SU-DHL-6 (cell line): ENCODE measurements at regions not wholly inside any gene's neighbourhood (a gene's known extent, or its start where the extent isn't known, plus 50 kb on each side); places are given as distances from the start of the nearest gene placed in this dataset.

ENCODE experiments used
- H2AFZ ChIP-seq: fragments of 200-600 bp; sonication (generic); 2 replicates; pipeline ENCODE4 v1.6.1; 2014; ENCODE audit warnings: low read depth, mild to moderate bottlenecking, moderate library complexity, mixed read lengths, antibody characterized with exemption, low read length; ENCODE audit not compliant: severe bottlenecking
- H3F3A ChIP-seq: fragments of 200-600 bp; shearing (Covaris generic); 2 replicates; pipeline ENCODE4 v1.6.0; 2016; ENCODE audit warnings: antibody characterized with exemption, mild to moderate bottlenecking; ENCODE audit not compliant: insufficient read depth
- H3K27ac ChIP-seq: fragments of 200-600 bp; sonication (generic); 2 replicates; pipeline ENCODE4 v1.5.1; 2016; ENCODE audit warnings: low read depth, mild to moderate bottlenecking, low read length, moderate library complexity, mixed read lengths
- H3K27me3 ChIP-seq: fragments of 200-600 bp; sonication (generic), shearing (Covaris generic); 2 replicates; pipeline ENCODE4 v1.6.0; 2014; ENCODE audit warnings: mild to moderate bottlenecking, low read length
- H3K36me3 ChIP-seq: fragments of 200-600 bp; sonication (generic); 2 replicates; pipeline ENCODE4 v1.6.1; 2014; ENCODE audit warnings: mild to moderate bottlenecking, low read length, mixed read lengths
- H3K4me2 ChIP-seq: fragments of 300-600, 200-600 bp; shearing (Covaris generic), sonication (generic); 2 replicates; pipeline ENCODE4 v1.6.0; 2014; ENCODE audit warnings: low read length, low read depth, mild to moderate bottlenecking; ENCODE audit not compliant: poor library complexity, severe bottlenecking
- H3K4me3 ChIP-seq: fragments of 200-600 bp; sonication (generic); 2 replicates; pipeline ENCODE4 v1.5.1; 2014; ENCODE audit warnings: antibody characterized with exemption, low read length, mild to moderate bottlenecking, mixed read lengths; ENCODE audit not compliant: insufficient read depth, poor library complexity, severe bottlenecking
- H3K79me2 ChIP-seq: fragments of 200-600 bp; sonication (generic); 2 replicates; pipeline ENCODE4 v1.6.1; 2014; ENCODE audit warnings: mild to moderate bottlenecking, low read length, moderate library complexity; ENCODE audit not compliant: insufficient read depth
- H3K9ac ChIP-seq: fragments of 200-600 bp; sonication (generic); 2 replicates; pipeline ENCODE4 v1.7.0; 2014; ENCODE audit warnings: mild to moderate bottlenecking, low read length
- H3K9me2 ChIP-seq: fragments of 200-600 bp; sonication (generic); replicated peaks from 2 replicates; pipeline ENCODE4 v1.6.1; 2014; ENCODE audit warnings: low read length; ENCODE audit not compliant: insufficient read depth
- H3K9me3 ChIP-seq: fragments of 200-600 bp; sonication (generic); 2 replicates; pipeline ENCODE4 v1.6.1; 2014; ENCODE audit warnings: low read length, mixed read lengths; ENCODE audit not compliant: insufficient read depth
- H4K20me1 ChIP-seq: fragments of 200-600 bp; sonication (generic); 2 replicates; pipeline ENCODE4 v1.6.1; 2014; ENCODE audit warnings: low read depth, mild to moderate bottlenecking, antibody characterized with exemption, low read length, moderate library complexity, mixed read lengths
- EZH2phosphoT487 ChIP-seq: fragments of 200-600 bp; sonication (generic), shearing (Covaris generic); conservative IDR thresholded peaks from 2 replicates; pipeline ENCODE4 v1.6.1; 2018; ENCODE audit warnings: mild to moderate bottlenecking, antibody characterized with exemption, low read length, moderate library complexity, mixed read lengths
- TF ChIP-seq, protein P1 (sequence below): fragments of 200-600 bp; sonication (generic); IDR thresholded peaks from one replicate; pipeline ENCODE4 v1.5.1; 2017; ENCODE audit warnings: antibody characterized with exemption, mild to moderate bottlenecking, low read length, moderate library complexity; ENCODE audit not compliant: insufficient read depth, poor library complexity, severe bottlenecking

DNA sequence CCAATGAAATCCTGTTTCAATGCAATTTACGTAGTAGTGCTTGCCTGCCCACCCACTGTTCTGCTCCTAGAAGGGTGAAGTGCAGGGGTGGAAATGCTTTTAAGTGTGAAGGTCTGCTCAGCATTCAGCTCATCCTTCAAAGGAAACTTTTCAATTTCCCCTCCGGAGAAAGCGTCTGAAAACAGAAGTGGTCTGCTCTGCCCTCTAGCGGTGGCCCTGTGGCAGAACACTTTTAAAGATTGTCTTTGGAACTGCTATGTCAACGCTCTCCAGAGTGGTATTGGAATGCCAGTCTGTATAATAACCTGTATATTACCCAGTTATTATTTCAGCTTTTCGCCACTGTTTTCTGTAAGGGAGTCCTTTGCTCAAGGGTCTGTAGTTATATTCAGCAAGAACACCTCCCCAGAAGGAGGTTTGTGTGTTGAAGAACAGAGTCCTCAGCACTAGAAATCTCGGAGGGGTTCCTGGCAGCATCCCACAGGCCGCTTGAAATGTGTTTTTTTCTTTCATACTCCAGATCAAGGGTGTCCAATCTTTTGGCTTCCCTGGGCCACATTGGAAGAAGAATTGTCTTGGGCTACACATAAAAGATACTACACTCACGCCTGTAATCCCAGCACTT is 63.1 kb upstream of the KLHL31 start:
- H3K36me3 ChIP-seq = no peaks in the 10 kb centered on the region
- H3K79me2 ChIP-seq = no peaks in the 10 kb centered on the region
- H3K9me2 ChIP-seq = no peaks in the 10 kb centered on the region
- no peaks in the 10 kb centered on the region for H3F3A ChIP-seq
- H4K20me1 ChIP-seq = no peaks in the 10 kb centered on the region
- TF ChIP-seq, protein P1, sequence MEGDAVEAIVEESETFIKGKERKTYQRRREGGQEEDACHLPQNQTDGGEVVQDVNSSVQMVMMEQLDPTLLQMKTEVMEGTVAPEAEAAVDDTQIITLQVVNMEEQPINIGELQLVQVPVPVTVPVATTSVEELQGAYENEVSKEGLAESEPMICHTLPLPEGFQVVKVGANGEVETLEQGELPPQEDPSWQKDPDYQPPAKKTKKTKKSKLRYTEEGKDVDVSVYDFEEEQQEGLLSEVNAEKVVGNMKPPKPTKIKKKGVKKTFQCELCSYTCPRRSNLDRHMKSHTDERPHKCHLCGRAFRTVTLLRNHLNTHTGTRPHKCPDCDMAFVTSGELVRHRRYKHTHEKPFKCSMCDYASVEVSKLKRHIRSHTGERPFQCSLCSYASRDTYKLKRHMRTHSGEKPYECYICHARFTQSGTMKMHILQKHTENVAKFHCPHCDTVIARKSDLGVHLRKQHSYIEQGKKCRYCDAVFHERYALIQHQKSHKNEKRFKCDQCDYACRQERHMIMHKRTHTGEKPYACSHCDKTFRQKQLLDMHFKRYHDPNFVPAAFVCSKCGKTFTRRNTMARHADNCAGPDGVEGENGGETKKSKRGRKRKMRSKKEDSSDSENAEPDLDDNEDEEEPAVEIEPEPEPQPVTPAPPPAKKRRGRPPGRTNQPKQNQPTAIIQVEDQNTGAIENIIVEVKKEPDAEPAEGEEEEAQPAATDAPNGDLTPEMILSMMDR = peak; percentile 82
- no peak for TF ChIP-seq EZH2phosphoT487
- H3K27me3 ChIP-seq = no peaks in the 10 kb centered on the region
- no peak overlapping the region for H3K4me3 ChIP-seq
- H3K27ac ChIP-seq = no peak overlapping the region
- no peak overlapping the region for H3K4me2 ChIP-seq
- H3K9me3 ChIP-seq = no peaks in the 10 kb centered on the region
- H2AFZ ChIP-seq = no peak overlapping the region
- H3K9ac ChIP-seq = no peak overlapping the region

DNA sequence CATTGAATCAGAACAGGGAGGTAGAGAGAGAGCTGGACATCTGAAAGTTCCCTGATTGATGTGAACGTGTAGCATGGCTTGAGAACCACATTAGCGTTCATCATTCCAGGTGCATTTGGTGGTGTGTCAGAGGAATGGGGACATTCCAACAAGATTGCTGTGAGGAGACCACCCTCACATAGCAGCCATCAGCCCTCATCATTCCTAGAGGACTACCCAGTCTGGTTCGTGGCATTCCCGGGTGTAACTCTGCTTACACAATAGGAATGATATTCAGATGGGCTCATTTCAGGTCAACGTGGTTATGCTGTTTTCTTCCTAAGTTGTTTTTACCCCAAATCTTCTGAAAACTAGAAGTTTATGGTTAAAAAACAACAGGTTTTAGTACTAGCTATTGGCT is 62.2 kb upstream of the KLHL31 start:
- Histone ChIP-seq H3K27ac (no peak overlapping the region), H4K20me1 (no peaks in the 10 kb centered on the region), H3K79me2 (no peaks in the 10 kb centered on the region), H3K9me3 (no peaks in the 10 kb centered on the region), H3K4me3 (no peak overlapping the region), H3K4me2 (no peak overlapping the region), H3K36me3 (no peaks in the 10 kb centered on the region), H2AFZ (no peak overlapping the region), H3K27me3 (no peaks in the 10 kb centered on the region), H3K9ac (no peak overlapping the region), H3F3A (no peaks in the 10 kb centered on the region), H3K9me2 (no peaks in the 10 kb centered on the region)
- TF ChIP-seq, protein P1 = no peak
- no peak for TF ChIP-seq EZH2phosphoT487

DNA sequence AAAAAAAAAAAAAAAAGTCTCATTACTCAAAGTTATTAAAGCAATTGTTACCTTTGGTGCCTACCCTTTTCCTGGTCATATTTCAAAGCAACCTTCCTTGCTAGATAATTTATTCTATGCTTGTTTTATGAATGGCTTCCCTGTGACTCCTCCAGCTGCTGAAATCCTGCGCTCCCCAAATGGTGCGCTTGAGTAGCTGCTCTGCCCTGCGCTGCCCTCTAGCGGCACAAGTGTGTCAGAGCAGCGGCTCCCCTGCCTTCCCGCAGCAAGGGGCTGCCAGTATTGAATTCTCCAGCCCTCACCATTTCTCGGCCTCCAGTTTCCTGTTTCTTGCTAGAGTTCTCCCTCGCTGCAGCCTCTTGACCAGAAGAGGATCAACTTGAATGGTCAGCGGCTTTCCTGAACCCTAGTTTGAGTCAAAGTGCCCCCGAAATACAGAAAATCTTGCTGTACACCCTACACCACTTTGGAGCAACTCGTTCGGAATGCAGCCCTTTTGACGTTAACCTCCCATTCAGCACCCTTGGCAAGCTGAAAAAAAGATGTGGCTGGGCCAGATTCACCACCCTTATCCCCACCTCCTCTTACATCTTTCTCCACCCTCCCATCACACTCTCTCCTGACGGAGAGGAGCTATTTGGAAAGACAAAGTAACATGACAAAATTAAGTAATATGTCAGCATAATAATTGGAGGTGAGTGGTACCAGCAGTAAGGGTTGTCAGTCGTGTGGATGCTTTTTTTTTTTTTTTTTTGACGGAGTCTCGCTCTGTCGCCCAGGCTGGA is 60.4 kb upstream of the KLHL31 start:
- H3K9me3 ChIP-seq = no peaks in the 10 kb centered on the region
- H3K4me3 ChIP-seq = no peak overlapping the region
- H3K4me2 ChIP-seq = no peak overlapping the region
- H3K27me3 ChIP-seq = no peaks in the 10 kb centered on the region
- no peaks in the 10 kb centered on the region for H3K36me3 ChIP-seq
- no peaks in the 10 kb centered on the region for H3K9me2 ChIP-seq
- no peaks in the 10 kb centered on the region for H3K79me2 ChIP-seq
- no peaks in the 10 kb centered on the region for H4K20me1 ChIP-seq
- H3K27ac ChIP-seq = no peak overlapping the region
- H2AFZ ChIP-seq = no peak overlapping the region
- H3F3A ChIP-seq = no peaks in the 10 kb centered on the region
- no peak overlapping the region for H3K9ac ChIP-seq
- TF ChIP-seq, protein P1 = peak; percentile 98
- no peak for TF ChIP-seq EZH2phosphoT487
